DMS79 (cell line): ENCODE measurements at regions not wholly inside any gene's neighbourhood (a gene's known extent, or its start where the extent isn't known, plus 50 kb on each side); places are given as distances from the start of the nearest gene placed in this dataset.
"Not testable (repeated sequence)": the region's sequence is repeated elsewhere in the genome, so short reads cannot be mapped to it uniquely, and the experiment has no call there.

Experiments used
- DNase-seq: peaks from one replicate; lab custom pipeline; 2025; lab: John Stamatoyannopoulos, UW

DNA sequence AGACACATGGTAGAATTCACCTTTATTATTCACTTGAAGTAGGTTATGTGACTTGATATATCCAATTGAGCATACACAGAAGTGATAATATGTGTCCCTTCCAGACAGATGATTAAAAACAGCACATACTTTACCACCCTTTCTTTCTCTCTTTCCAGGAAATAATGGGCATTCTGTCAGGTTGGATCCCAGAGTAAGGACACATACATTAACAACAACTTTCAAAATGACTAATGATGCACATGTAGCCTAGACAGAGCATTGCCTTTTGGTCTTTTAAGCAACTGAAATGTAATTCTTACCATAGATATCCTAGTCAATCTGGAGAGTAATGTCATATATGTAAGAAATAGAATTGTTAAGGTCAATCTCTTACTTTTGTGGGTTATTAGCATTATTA lies 1748.7 kb downstream of the EFNA5 start:
- DNase-seq = no peak

DNA sequence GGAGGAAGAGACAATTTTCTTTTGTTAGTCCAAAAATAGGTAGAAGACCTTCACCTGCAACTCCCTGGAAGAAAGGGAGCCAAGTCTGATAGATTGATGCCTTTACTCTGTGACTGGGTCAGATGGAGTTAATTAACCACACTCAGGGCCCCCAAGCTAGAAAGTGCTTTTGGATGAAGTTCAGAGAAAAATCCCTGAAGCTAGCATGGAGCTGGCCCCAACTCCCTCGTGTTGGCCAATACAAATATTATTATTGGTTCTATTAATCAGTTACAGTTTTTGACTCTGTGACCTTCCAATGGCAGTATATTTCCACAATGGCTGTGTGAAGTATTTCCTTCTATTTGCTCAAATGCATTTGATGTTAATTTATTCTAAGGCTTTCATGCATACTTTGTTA lies 1753.5 kb downstream of the EFNA5 start:
- no peak for DNase-seq

DNA sequence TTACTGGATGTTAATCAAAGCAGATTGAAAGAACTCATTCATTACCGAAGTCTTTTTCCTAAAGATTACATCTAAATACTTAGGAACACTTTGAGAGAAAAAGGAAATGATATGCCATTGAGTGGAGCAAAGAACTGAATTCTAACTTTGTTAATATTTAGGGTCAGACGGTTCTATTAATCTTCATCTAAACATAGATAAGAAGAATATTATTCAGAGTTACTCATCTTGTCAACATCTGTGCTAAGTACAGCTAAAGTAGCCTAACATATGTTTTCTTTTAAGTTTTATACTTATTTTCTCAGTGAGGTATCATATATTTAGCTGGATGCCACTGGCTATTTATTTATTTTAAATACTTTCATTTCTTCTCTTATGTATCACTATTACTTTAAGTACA lies 1763.7 kb downstream of the EFNA5 start:
- DNase-seq = no peak

DNA sequence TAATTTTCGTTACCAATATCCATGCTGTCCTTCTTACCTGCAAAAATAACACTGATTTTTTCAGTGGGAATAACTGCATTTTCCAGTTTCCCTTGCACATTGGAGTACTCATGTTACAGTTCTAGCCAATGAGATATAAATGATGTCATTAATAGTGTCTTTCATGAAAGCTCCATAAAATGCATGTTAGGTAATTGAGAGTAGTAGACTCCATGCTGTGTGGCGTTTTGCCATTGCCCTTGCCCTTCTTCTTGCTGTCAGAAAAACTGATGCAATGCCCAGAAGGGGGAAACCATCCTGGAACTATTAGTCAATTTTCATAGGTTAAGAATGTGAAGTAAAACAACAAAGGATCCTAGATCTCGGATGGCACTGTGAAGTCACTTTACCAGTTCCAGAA lies 1765.3 kb downstream of the EFNA5 start:
- no peak for DNase-seq

DNA sequence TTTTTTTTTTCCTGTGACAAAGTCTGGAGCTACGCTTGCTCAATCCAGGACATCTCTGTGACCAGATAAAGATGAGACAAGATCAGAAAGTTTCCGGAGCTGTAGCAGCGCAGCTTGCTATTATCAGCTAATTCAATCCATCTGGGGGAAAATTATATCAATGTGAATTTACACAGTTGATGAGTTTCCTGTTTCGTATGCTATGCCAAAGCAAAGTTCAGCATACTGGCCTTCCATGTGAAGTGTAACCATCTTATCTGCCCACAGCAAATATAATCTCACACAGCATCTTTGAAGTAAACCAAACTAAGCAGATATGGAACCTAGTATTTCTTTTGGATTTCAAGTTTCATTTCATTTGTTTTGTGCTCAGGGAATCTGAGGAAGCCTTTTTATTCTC lies 1767.7 kb downstream of the EFNA5 start:
- DNase-seq = no peak

DNA sequence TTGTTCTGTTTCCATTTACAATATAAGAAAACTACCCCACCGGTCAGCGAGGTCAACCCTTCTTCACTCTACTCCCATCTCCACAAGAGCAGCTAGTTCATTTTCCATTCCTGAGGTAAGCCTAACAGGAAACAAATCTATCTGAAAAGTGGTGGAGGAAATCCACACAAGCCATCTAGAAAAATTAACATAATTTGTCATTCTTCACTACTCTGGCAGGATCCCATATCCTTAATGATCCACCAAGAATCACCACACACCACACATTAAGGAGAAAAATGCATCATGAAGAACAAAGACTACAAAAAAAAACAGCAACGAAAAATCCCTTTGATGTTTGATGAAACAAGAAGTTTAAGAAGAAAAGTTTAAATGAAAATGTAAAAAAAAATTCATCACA lies 1771.0 kb downstream of the EFNA5 start:
- DNase-seq = no peak

DNA sequence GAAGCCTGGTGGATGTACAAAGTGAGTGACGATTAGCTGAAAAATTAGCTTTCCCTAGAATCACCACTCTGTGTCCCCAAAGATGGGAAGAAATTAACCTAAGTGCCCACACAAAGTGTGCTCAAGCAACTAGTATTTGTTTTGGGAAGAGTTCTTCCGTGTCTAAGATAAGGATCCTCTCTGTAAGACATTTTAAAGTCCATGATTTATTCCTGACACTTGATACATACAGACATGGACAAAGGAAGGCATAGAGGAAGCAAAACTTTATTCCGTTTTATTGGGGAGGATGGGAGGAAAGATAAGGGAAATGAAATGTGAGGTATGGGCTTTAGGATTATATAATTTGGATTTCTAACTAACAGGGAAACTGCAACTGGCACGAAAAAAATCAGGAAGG lies 1772.6 kb downstream of the EFNA5 start:
- no peak for DNase-seq

DNA sequence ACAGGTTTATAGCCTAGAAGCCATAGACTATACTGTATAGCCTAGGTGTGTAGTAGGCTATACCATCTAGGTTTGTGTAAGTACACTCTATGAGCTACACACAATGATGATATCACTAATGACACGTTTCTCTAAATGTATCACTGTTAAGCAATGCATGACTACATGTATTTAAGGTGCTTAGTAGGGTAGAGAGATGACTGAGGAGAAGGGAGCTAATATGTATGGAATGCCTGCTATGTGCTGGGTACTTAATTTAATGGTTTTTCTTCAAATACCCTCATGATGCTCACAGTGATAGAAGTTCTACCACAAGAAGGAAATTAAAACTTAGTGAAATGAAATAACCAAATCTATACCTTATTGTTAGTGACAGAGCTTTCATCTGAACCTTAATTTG lies 1785.5 kb downstream of the EFNA5 start:
- DNase-seq = no peak

DNA sequence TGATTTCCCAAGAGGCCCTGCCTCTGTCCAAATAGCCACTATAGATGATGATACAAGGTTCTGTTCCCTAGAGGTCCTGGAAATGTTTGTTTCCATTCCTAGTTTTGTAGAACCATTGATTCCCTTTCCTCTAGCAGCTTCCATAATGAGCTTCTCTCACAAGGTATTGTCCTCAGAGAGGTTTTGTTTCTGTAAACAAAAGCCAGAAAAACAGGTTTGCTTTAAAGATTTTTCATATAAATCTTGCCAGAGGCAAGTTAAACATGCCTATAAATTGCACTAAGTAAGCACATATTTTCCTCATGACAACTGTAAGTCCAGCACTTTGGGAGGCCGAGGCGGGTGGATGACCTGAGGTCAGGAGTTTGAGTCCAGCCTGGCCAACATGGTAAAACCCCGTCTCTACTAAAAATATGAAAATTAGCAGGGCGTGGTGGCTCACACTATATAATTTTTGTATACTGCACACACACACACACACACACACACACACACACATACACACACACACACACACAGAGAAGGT lies 1787.7 kb downstream of the EFNA5 start:
- DNase-seq = no peak

DNA sequence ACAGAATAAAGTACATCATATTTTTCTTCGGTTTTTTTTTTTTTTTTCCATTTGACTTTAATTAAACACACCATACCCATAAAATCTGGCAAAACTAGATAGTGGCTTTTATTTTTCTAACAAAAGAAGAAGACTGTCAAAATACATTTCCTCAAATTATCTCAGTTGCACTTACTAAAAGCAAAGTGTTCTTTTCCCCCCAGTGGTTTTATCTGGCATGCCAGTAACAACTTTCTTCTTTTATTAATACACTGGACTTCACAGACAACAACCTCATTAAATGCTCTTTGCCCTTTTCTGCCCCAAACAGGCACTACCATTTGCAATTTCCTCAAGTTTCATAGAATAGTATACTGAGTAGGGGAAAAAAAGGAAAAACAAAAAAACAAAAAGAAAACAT lies 1792.3 kb downstream of the EFNA5 start:
- DNase-seq = no peak

DNA sequence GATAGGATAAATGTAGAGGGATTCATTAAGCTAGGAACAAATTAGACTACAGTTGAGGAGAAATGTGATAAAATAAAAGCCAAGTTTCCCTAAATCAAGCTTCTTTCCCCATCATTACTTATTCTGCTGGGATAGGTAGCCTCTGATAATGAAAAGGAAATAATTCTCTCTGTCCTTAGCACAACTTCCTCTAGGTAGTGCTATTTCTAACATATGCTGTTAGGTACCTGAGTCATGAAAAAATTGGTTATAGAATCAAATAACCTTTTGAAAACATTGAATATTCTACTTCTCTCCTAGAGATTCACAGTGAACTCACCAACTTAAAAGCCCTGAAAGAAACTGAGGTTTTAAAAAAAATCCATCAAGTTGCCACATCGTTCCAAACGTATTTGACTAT lies 1793.1 kb downstream of the EFNA5 start:
- no peak for DNase-seq

DNA sequence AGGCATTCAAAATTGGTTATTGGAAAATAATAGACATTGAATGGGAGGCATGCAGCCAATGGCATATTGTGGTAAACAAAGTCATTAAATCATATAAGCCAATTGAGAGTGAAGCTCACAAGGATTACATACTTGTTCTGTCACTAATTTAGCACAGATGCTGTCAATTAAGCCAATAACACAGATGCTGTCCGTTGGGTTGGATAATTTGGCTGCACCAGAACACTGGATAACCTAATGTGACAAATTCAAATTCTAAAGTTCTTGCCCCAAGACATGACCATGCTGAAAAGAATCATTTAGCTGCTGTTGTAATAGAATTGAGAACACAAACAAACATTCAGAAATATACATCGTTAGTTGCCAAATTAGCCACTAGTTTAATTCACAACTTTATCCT lies 1796.4 kb downstream of the EFNA5 start:
- no peak for DNase-seq

DNA sequence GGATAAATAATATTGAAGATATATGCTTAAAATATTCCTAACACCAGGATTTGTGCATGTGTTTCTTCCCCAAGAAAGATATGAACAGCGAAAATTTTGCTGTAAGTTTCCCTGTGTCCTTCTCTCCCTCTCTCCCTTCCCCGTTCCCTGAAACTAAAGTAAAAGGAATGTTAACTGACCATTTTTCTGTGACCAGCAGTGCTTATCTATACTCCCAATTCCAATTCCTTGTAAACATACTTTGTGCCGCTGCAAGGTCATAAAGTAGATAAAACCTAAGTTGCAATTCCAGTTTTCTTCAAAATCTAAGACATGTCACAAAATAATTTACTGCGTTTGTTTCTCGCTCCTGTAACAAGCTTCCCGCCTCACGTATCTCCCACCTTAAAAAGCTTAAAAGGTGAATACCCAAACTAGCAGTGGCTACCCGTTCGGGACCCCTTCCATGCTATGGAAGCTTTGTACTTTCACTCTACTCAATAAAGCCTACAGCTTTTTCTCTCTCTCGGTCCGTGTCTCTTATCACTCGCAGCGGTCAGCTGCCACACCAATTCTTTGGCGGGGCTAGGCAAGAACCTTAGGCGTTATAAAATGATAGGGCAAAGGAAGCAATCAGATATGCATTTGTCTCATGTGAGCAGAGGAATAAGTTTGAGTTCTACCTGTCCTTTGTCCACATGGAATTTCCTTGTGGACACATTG lies 1798.0 kb downstream of the EFNA5 start:
- DNase-seq = no peak

DNA sequence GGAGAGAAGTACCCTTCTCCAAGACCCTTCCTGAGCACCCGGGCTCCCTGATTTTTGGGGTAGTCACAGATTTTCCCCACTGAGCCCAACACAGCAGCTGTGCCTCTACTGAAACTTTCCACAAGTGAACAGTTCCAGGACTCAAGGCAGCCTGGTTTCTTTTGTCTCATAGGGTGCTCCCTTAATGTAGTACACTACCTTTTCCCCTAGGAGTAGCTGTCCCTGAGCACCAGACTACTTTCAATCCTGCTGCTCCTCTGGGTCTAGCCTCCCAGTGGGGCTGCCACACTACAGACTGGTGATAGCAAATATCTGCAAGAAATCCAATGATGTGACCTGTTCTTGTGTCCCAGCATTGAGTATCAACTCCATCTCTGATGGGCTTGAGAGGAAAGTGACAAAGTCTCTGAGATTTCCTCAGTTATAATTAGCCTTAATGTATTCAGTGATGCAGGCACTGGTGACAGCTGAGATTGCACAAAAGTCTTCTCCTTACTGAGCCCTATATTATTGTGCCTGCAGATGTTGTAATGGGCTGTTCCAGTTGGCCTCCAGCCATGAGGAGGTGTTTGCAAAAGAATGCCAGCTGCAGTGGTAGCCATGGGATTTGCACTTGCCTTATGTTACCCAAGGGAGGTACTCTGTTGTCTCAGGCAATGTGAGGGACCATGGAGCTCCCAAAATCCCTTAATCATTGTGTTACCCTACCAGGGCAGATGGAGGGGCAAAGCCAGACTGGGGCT lies 1802.5 kb downstream of the EFNA5 start:
- no peak for DNase-seq

DNA sequence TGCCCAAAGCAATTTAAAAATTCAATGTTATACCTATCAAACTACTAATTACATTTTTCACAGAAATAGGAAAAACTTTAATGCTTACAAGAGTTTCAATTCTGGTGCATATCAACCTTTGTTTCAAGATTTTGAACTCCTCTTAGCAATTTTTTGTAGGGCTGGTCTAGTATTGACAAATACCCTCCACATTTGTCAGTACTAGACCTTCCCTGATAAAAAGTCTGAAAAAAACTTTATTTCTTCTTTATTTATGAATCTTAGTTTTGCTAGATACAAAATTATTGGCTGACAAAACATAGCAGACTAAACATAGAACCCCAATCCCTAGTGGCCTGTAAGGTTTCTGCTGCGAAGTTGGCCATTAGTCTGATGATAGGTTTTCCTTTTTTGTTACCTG lies 1804.9 kb downstream of the EFNA5 start:
- DNase-seq = no peak

DNA sequence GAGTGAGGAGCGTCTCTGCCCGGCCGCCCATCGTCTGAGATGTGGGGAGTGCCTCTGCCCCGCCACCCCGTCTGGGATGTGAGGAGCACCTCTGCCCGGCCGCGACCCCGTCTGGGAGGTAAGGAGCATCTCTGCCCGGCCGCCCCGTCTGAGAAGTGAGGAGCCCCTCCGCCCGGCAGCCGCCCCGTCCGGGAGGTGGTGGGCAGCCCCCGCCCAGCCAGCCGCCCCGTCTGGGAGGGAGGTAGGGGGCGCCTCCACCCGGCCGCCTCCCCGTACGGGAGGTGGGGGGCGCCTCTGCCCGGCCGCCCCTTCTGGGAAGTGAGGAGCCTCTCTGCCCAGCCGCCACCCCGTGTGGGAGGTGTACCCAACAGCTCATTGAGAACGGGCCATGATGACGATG lies 1811.4 kb downstream of the EFNA5 start:
- DNase-seq = not testable (repeated sequence)

DNA sequence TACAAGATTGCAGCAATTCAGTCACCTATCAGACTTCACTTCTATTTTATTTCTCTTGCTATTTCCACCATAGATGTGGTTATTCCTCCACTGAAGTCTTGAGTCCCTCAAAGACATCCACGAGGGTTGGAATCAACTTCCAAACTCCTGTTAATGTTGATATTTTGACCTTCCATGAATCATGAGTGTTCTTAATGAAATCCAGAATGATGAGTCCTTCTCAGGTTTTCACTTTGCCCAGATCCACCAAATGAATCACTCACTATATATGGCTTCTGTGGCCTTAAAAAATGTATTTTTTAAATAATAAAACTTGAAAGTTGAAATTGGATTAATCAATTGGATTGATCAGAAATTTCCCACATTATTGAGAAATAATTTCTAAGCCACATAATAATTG lies 1821.0 kb downstream of the EFNA5 start:
- DNase-seq = no peak

DNA sequence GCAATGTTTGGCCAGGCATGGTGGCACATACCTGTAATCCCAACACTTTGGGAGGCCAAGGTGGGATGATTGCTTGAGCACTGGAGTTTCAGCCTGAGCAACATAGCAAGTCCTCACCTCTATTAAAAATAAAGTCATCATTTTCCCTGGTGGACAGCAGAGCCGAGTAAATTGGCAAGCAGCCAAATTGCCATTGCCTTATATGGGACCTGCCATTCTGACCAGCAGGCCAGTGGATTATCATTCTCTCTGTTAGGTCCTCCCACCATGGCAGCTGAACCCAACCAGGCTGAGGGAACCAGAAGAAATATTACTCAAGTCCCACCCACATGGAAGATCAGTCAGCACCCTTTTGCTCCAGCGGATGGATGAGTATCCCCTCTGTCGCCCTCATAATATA lies 1829.9 kb downstream of the EFNA5 start:
- DNase-seq = no peak

DNA sequence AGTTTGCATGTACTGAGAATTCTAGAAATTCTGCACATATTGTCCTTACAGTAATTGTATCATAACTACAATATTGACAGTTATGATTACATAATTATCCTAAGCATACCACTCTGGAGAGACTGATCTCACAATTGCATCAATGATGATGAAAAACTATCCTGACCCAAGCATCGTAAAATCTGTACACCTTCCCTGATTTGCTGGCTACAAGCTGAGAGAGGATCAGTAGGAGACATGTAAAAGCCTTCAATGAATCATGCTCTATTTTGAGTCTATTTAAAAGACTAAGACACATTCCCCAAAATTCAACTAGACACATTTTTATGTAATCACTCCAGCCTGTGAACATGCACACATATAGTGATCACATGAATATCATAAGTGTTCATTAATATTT lies 1833.8 kb downstream of the EFNA5 start:
- no peak for DNase-seq

DNA sequence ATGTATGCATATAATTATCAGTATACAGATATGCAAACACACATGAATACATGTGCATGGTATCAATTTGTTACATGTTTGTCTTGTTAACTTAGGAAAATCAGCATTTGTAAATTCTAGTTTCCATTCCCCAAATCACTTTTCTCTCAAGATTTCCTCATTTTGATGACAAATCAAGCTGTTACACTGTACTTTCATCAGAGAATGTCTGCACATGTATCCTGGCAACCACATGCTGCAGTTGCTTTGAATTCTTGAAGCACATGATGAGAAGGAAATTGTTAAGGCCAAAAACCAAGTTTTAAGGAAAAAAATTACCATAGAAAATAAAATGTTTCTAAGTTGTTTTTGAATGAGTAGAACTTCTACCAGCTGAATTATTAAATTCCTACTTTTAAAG lies 1834.5 kb downstream of the EFNA5 start:
- DNase-seq = no peak

DNA sequence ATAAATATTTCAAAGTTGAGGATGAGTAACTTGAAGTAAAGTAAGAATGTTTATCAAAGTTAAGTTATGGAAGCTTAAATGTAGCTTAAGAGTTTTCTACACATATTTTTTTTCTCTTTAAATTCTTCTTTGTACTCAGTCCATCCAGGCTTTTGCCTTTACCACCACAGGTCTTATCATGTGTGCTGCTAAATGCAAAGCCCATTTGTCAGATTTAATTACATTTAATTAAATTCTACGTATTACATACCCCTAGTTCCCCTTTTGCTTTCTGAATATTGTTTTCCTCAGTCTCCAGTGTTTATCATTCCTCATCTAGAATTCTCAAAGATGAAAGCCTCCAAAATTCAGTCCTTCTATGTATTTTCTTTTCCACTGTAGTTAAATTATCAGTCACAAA lies 1841.9 kb downstream of the EFNA5 start:
- no peak for DNase-seq

DNA sequence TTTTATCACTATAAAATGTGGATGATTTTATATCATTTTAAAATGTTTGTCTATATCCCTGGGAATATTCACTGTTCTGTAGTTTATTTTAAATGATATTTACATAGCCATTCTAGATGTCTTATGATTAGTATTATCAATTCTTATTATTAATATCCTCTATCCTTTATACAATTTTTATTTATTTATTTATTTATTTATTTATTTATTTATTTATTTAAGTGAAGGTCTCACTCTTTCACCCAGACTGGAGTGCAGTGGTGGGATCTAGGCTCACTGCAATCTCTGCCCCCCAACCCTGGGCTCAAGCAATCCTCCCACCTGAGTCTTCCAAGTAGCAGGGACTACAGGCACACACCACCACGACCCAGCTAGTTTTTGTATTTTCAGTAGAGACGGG lies 1848.9 kb downstream of the EFNA5 start:
- no peak for DNase-seq

DNA sequence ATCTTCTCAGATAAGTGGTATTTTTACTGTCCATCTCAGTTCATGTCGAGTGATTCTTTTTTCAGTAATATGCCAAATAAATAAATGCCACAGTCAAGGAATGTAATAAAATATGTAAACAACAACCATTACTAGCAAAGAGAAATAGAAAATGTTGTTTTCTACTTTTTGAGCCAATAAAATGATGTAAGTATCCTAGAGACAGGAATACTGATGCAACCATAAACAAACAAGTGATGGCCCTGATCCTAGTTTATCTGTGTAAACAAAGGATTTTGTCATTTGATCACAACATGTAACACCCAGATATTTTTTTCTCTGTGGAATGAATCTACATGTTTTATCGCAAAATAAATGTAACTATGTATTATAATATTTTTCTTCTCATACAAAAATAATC lies 1852.8 kb downstream of the EFNA5 start:
- no peak for DNase-seq

DNA sequence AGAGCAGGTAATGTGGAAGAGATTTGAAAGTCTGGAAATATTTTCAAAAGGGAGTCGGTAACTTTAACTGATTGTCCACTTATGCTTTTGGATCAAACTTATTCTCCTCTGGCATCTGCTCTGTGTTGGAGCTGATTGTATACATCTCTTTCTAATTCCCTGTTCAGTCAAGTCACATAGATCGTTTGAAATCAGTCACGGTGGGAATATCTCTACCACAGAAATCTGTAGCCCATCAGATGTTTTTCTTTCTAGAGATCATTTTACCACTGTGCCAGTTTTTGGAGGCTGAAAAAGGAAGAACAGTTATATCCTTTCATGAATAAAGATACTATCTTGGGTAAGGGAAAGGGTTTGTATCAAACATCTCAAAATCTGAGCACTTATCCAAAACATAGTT lies 1853.3 kb downstream of the EFNA5 start:
- no peak for DNase-seq
